Common myeloid progenitor, CD34-positive (primary cell): ENCODE measurements at regions not wholly inside any gene's neighbourhood (a gene's known extent, or its start where the extent isn't known, plus 50 kb on each side); places are given as distances from the start of the nearest gene placed in this dataset.

ENCODE experiments used
- CTCF ChIA-PET: fragments of 350-600 bp; sonication (Branson Sonifier 250); formaldehyde crosslinking; loops from one replicate; lab custom pipeline; 2021; ENCODE audit warnings: antibody characterized with exemption; lab: Charles Lee
- POLR2A ChIA-PET: fragments of 350-600 bp; sonication (Branson Sonifier 250); formaldehyde crosslinking; loops from one replicate; lab custom pipeline; 2021; ENCODE audit warnings: antibody characterized with exemption; lab: Charles Lee
- DNase-seq, 3 donors: peaks; one replicate each; pipeline versions ENCODE4 v3.0.0 to v3.0.0-alpha.2; 2013
- H3K27ac ChIP-seq, 2 experiments: 1 replicate in 1 of 2; 2 replicates in 1 of 2; pipeline ENCODE4 v1.7.0; 2013; ENCODE audit warnings: inconsistent platforms in 2 of 2, low read length in 2 of 2, mild to moderate bottlenecking in 2 of 2, low read depth in 1 of 2, moderate library complexity in 1 of 2; ENCODE audit not compliant: severe bottlenecking in 2 of 2, insufficient read depth in 1 of 2, poor library complexity in 1 of 2
- H3K27me3 ChIP-seq, 5 experiments: replicated peaks in 2 of 5; 1 replicate in 3 of 5; 2 replicates in 2 of 5; pipeline versions ENCODE4 v1.6.1 to v1.7.0; 2013; ENCODE audit warnings: low read length in 4 of 5, mild to moderate bottlenecking in 2 of 5, moderate library complexity in 2 of 5, inconsistent platforms in 1 of 5; ENCODE audit not compliant: insufficient read depth in 5 of 5, control insufficient read depth in 4 of 5
- H3K36me3 ChIP-seq, 4 experiments: 1 replicate in 2 of 4; 2 replicates in 2 of 4; pipeline versions ENCODE4 v1.6.1 to v1.7.0; 2013; ENCODE audit warnings: low read length in 3 of 4, control low read depth in 1 of 4, mild to moderate bottlenecking in 1 of 4; ENCODE audit not compliant: control insufficient read depth in 4 of 4, insufficient read depth in 4 of 4
- H3K4me1 ChIP-seq, 4 experiments: 1 replicate in 3 of 4; 2 replicates in 1 of 4; pipeline versions ENCODE4 v1.6.1 to v1.7.1; 2013; ENCODE audit warnings: low read length in 3 of 4, mild to moderate bottlenecking in 3 of 4, control low read depth in 1 of 4, inconsistent platforms in 1 of 4, moderate library complexity in 1 of 4; ENCODE audit not compliant: control insufficient read depth in 4 of 4, insufficient read depth in 4 of 4; ENCODE audit errors: control extremely low read depth in 1 of 4
- H3K4me3 ChIP-seq, 7 experiments: 1 replicate in 4 of 7; 2 replicates in 3 of 7; pipeline versions ENCODE4 v1.5.1 to v1.7.0; 2013; ENCODE audit warnings: mild to moderate bottlenecking in 7 of 7, low read length in 6 of 7, moderate library complexity in 6 of 7, inconsistent platforms in 2 of 7, low read depth in 2 of 7, control low read depth in 1 of 7; ENCODE audit not compliant: insufficient read depth in 4 of 7, control insufficient read depth in 1 of 7; ENCODE audit errors: extremely low read depth in 1 of 7
- H3K9me3 ChIP-seq, 5 experiments: 1 replicate in 4 of 5; 2 replicates in 1 of 5; pipeline versions ENCODE4 v1.6.1 to v1.7.1; 2013; ENCODE audit warnings: low read length in 4 of 5, mild to moderate bottlenecking in 2 of 5, inconsistent platforms in 1 of 5, low read depth in 1 of 5, moderate library complexity in 1 of 5; ENCODE audit not compliant: control insufficient read depth in 4 of 5, insufficient read depth in 2 of 5; ENCODE audit errors: control extremely low read depth in 1 of 5
- WGBS: methylation state at CpG from one replicate; pipeline ENCODE4 v1.1.5; 2013; ENCODE audit not compliant: insufficient coverage; 5-methylcytosine and 5-hydroxymethylcytosine counted together

- Histone ChIP-seq H3K27ac (no peak overlapping the region), H3K9me3 (no peaks in the 10 kb centered on the region), H3K4me3 (no peak overlapping the region), H3K27me3 (no peaks in the 10 kb centered on the region), H3K36me3 (no peaks in the 10 kb centered on the region), H3K4me1 (no peaks in the 10 kb centered on the region)
- ChIA-PET POLR2A (interaction anchor here (0.5 kb wide), 1 partner anchor 541 kb away, joined by 4 read pairs; no protein-coding TSS in a partner anchor), CTCF (no interaction called here)
- 100% methylated on average over 3 of the region's 6 CpGs for WGBS
- DNase-seq = no peak
Measured at GRCh38 chr4:188551156-188551555, 411.9 kb downstream of the TRIML1 start.

- Histone ChIP-seq H3K27ac (no peak overlapping the region), H3K9me3 (no peaks in the 10 kb centered on the region), H3K4me1 (no peaks in the 10 kb centered on the region), H3K36me3 (no peaks in the 10 kb centered on the region), H3K4me3 (no peak overlapping the region), H3K27me3 (no peaks in the 10 kb centered on the region)
- no peak for DNase-seq
- ChIA-PET POLR2A (no interaction called here), CTCF (no interaction called here)
- WGBS = no CpG with 5 or more reads among the region's 2 CpGs
Measured at GRCh38 chr4:188552741-188553275, 413.6 kb downstream of the TRIML1 start.

GRCh38 chr4:188554413-188554812 lies 415.2 kb downstream of the TRIML1 start:
- H3K27me3 ChIP-seq = no peaks in the 10 kb centered on the region
- H3K27ac ChIP-seq = no peak overlapping the region
- H3K4me1 ChIP-seq = no peaks in the 10 kb centered on the region
- POLR2A ChIA-PET = no interaction called here
- no peak overlapping the region for H3K4me3 ChIP-seq
- WGBS = 76% methylated on average over 4 of the region's 4 CpGs
- H3K36me3 ChIP-seq = no peaks in the 10 kb centered on the region
- no peak for DNase-seq
- CTCF ChIA-PET = no interaction called here
- H3K9me3 ChIP-seq = no peaks in the 10 kb centered on the region

- Histone ChIP-seq H3K4me3 (no peak overlapping the region), H3K27ac (no peak overlapping the region), H3K4me1 (no peaks in the 10 kb centered on the region), H3K27me3 (no peaks in the 10 kb centered on the region), H3K9me3 (no peaks in the 10 kb centered on the region), H3K36me3 (no peaks in the 10 kb centered on the region)
- CTCF ChIA-PET = no interaction called here
- 100% methylated on average over 1 of the region's 3 CpGs for WGBS
- DNase-seq = no peak
- POLR2A ChIA-PET = no interaction called here
Measured at GRCh38 chr4:188573104-188573503, 433.9 kb downstream of the TRIML1 start.

- ChIA-PET POLR2A (no interaction called here), CTCF (no interaction called here)
- no peaks in the 10 kb centered on the region for H3K27me3 ChIP-seq
Measured at GRCh38 chr4:188578657-188579056, 439.4 kb downstream of the TRIML1 start.

GRCh38 chr4:188596021-188596420 lies 456.8 kb downstream of the TRIML1 start:
- no peaks in the 10 kb centered on the region for H3K27me3 ChIP-seq
- 70% methylated on average over 4 of the region's 5 CpGs for WGBS
- H3K27ac ChIP-seq = no peak overlapping the region
- POLR2A ChIA-PET = no interaction called here
- no peaks in the 10 kb centered on the region for H3K4me1 ChIP-seq
- no peak overlapping the region for H3K4me3 ChIP-seq
- CTCF ChIA-PET = no interaction called here
- DNase-seq = no peak
- no peaks in the 10 kb centered on the region for H3K36me3 ChIP-seq
- H3K9me3 ChIP-seq = peaks cover 0 to 1% (median 0%) of the 10 kb centered on the region in 5 experiments

More at GRCh38 chr4:188578657-188579056, 439.4 kb downstream of the TRIML1 start:
- WGBS = 80% methylated on average over 1 of the region's 1 CpG
- Histone ChIP-seq H3K36me3 (no peaks in the 10 kb centered on the region), H3K4me1 (no peaks in the 10 kb centered on the region), H3K27ac (no peak overlapping the region), H3K4me3 (no peak overlapping the region), H3K9me3 (no peaks in the 10 kb centered on the region)
- DNase-seq = no peak

- DNase-seq = no peak
- 91% methylated on average over 3 of the region's 4 CpGs for WGBS
- Histone ChIP-seq H3K36me3 (no peaks in the 10 kb centered on the region), H3K27me3 (no peaks in the 10 kb centered on the region), H3K9me3 (peaks cover 0 to 1% (median 0%) of the 10 kb centered on the region in 5 experiments), H3K4me3 (no peak overlapping the region), H3K27ac (no peak overlapping the region), H3K4me1 (no peaks in the 10 kb centered on the region)
- ChIA-PET CTCF (no interaction called here), POLR2A (no interaction called here)
Measured at GRCh38 chr4:188603646-188604045, 464.4 kb downstream of the TRIML1 start.
